GM23338 (cell line): ENCODE measurements at regions not wholly inside any gene's neighbourhood (a gene's known extent, or its start where the extent isn't known, plus 50 kb on each side); places are given as distances from the start of the nearest gene placed in this dataset.

Experiments
- CREB1 ChIP-seq: fragments of 250-450 bp; sonication (Bioruptor Pico); IDR thresholded peaks from 2 replicates; pipeline ENCODE4 v1.5.0; 2020; ENCODE audit warnings: low read depth, mild to moderate bottlenecking, moderate library complexity
- EZH2 ChIP-seq: fragments of 200-600 bp; sonication (generic); IDR thresholded peaks from one replicate; pipeline ENCODE4 v1.8.0; 2017; ENCODE audit warnings: antibody characterized with exemption, mild to moderate bottlenecking, low read depth; ENCODE audit not compliant: unreplicated experiment
- EZH2phosphoT487 ChIP-seq: fragments of 200-600 bp; sonication (generic); IDR thresholded peaks from one replicate; pipeline ENCODE4 v1.8.1; 2018; ENCODE audit warnings: antibody characterized with exemption; ENCODE audit not compliant: unreplicated experiment
- NANOG ChIP-seq: IDR thresholded peaks from 2 replicates; pipeline ENCODE4 v1.6.1; 2016; ENCODE audit warnings: antibody characterized with exemption, borderline replicate concordance
- POLR2AphosphoS5 ChIP-seq: IDR thresholded peaks from 2 replicates; pipeline ENCODE4 v1.6.1; 2016; ENCODE audit warnings: antibody characterized with exemption, low read depth
- ZNF114 ChIP-seq: fragments of 250-450 bp; sonication (Bioruptor Pico); IDR thresholded peaks from 2 replicates; pipeline ENCODE4 v1.5.0; 2020; ENCODE audit warnings: mild to moderate bottlenecking, moderate library complexity
- ZNF331 ChIP-seq: fragments of 250-450 bp; sonication (Bioruptor Pico); IDR thresholded peaks from 2 replicates; pipeline ENCODE4 v1.5.0; 2020; ENCODE audit warnings: low read depth, mild to moderate bottlenecking, moderate library complexity
- TF ChIP-seq, protein P1 (sequence below), 2 experiments: fragments of 200-600 bp in 1 of 2; sonication (generic) in 1 of 2; conservative IDR thresholded peaks; 2 replicates each; pipeline versions ENCODE4 v1.5.1 to v1.6.1; 2016 to 2017; ENCODE audit warnings: antibody characterized with exemption in 2 of 2, low read depth in 2 of 2, mild to moderate bottlenecking in 2 of 2, moderate library complexity in 1 of 2
- TF ChIP-seq, protein P2 (sequence below): fragments of 250-450 bp; sonication (Bioruptor Pico); IDR thresholded peaks from 2 replicates; pipeline ENCODE4 v1.5.0; 2020; ENCODE audit warnings: mild to moderate bottlenecking, moderate library complexity
- TF ChIP-seq, protein P3 (sequence below): IDR thresholded peaks from one replicate; pipeline ENCODE4 v1.6.1; 2018; ENCODE audit warnings: antibody characterized with exemption; ENCODE audit not compliant: unreplicated experiment

DNA sequence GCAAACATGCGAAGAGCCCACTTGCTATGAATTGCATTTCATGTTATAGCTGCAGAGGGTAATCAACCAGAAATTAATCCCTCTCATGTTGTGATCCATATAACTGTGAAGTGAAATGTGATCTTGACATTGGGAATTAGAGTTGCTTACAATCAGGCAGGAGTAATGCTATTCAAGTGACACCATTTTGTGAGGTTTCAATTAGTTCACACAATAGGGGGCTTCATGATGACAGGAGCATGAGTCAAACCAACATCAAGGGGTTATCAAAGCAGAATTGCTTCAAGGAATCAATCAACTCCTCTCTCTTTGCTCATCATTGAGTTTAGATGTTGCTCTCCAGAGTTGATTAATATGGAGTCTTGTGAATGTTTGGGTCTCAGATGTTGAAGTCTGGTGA lies 1585.2 kb upstream of the TENM4 start:
- TF ChIP-seq POLR2AphosphoS5 (no peak), EZH2phosphoT487 (no peak), EZH2 (no peak), CREB1 (no peak), NANOG (no peak), ZNF331 (CRISPR knock-in tag) (no peak), ZNF114 (CRISPR knock-in tag) (no peak)
- TF ChIP-seq, protein P1, sequence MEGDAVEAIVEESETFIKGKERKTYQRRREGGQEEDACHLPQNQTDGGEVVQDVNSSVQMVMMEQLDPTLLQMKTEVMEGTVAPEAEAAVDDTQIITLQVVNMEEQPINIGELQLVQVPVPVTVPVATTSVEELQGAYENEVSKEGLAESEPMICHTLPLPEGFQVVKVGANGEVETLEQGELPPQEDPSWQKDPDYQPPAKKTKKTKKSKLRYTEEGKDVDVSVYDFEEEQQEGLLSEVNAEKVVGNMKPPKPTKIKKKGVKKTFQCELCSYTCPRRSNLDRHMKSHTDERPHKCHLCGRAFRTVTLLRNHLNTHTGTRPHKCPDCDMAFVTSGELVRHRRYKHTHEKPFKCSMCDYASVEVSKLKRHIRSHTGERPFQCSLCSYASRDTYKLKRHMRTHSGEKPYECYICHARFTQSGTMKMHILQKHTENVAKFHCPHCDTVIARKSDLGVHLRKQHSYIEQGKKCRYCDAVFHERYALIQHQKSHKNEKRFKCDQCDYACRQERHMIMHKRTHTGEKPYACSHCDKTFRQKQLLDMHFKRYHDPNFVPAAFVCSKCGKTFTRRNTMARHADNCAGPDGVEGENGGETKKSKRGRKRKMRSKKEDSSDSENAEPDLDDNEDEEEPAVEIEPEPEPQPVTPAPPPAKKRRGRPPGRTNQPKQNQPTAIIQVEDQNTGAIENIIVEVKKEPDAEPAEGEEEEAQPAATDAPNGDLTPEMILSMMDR (conservative IDR thresholded peaks at IDR 0.05; ENCODE audit: low read depth in 2 of 2) = no peak
- TF ChIP-seq, protein P2, sequence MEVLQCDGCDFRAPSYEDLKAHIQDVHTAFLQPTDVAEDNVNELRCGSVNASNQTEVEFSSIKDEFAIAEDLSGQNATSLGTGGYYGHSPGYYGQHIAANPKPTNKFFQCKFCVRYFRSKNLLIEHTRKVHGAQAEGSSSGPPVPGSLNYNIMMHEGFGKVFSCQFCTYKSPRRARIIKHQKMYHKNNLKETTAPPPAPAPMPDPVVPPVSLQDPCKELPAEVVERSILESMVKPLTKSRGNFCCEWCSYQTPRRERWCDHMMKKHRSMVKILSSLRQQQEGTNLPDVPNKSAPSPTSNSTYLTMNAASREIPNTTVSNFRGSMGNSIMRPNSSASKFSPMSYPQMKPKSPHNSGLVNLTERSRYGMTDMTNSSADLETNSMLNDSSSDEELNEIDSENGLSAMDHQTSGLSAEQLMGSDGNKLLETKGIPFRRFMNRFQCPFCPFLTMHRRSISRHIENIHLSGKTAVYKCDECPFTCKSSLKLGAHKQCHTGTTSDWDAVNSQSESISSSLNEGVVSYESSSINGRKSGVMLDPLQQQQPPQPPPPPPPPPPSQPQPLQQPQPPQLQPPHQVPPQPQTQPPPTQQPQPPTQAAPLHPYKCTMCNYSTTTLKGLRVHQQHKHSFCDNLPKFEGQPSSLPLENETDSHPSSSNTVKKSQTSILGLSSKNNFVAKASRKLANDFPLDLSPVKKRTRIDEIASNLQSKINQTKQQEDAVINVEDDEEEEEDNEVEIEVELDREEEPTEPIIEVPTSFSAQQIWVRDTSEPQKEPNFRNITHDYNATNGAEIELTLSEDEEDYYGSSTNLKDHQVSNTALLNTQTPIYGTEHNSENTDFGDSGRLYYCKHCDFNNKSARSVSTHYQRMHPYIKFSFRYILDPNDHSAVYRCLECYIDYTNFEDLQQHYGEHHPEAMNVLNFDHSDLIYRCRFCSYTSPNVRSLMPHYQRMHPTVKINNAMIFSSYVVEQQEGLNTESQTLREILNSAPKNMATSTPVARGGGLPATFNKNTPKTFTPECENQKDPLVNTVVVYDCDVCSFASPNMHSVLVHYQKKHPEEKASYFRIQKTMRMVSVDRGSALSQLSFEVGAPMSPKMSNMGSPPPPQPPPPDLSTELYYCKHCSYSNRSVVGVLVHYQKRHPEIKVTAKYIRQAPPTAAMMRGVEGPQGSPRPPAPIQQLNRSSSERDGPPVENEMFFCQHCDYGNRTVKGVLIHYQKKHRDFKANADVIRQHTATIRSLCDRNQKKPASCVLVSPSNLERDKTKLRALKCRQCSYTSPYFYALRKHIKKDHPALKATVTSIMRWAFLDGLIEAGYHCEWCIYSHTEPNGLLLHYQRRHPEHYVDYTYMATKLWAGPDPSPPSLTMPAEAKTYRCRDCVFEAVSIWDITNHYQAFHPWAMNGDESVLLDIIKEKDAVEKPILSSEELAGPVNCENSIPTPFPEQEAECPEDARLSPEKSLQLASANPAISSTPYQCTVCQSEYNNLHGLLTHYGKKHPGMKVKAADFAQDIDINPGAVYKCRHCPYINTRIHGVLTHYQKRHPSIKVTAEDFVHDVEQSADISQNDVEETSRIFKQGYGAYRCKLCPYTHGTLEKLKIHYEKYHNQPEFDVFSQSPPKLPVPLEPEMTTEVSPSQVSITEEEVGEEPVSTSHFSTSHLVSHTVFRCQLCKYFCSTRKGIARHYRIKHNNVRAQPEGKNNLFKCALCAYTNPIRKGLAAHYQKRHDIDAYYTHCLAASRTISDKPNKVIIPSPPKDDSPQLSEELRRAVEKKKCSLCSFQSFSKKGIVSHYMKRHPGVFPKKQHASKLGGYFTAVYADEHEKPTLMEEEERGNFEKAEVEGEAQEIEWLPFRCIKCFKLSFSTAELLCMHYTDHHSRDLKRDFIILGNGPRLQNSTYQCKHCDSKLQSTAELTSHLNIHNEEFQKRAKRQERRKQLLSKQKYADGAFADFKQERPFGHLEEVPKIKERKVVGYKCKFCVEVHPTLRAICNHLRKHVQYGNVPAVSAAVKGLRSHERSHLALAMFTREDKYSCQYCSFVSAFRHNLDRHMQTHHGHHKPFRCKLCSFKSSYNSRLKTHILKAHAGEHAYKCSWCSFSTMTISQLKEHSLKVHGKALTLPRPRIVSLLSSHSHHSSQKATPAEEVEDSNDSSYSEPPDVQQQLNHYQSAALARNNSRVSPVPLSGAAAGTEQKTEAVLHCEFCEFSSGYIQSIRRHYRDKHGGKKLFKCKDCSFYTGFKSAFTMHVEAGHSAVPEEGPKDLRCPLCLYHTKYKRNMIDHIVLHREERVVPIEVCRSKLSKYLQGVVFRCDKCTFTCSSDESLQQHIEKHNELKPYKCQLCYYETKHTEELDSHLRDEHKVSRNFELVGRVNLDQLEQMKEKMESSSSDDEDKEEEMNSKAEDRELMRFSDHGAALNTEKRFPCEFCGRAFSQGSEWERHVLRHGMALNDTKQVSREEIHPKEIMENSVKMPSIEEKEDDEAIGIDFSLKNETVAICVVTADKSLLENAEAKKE (CRISPR knock-in tag) = no peak
- TF ChIP-seq, protein P3, sequence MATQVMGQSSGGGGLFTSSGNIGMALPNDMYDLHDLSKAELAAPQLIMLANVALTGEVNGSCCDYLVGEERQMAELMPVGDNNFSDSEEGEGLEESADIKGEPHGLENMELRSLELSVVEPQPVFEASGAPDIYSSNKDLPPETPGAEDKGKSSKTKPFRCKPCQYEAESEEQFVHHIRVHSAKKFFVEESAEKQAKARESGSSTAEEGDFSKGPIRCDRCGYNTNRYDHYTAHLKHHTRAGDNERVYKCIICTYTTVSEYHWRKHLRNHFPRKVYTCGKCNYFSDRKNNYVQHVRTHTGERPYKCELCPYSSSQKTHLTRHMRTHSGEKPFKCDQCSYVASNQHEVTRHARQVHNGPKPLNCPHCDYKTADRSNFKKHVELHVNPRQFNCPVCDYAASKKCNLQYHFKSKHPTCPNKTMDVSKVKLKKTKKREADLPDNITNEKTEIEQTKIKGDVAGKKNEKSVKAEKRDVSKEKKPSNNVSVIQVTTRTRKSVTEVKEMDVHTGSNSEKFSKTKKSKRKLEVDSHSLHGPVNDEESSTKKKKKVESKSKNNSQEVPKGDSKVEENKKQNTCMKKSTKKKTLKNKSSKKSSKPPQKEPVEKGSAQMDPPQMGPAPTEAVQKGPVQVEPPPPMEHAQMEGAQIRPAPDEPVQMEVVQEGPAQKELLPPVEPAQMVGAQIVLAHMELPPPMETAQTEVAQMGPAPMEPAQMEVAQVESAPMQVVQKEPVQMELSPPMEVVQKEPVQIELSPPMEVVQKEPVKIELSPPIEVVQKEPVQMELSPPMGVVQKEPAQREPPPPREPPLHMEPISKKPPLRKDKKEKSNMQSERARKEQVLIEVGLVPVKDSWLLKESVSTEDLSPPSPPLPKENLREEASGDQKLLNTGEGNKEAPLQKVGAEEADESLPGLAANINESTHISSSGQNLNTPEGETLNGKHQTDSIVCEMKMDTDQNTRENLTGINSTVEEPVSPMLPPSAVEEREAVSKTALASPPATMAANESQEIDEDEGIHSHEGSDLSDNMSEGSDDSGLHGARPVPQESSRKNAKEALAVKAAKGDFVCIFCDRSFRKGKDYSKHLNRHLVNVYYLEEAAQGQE = no peak
